Spleen (tissue), 11 donors: ENCODE measurements at regions not wholly inside any gene's neighbourhood (a gene's known extent, or its start where the extent isn't known, plus 50 kb on each side); places are given as distances from the start of the nearest gene placed in this dataset.

Experiments used
- DNase-seq: peaks from one replicate; pipeline ENCODE4 v3.0.0-alpha.2; 2020
- H3K27ac ChIP-seq, 8 donors: fragments of 200-600 bp; sonication (generic) in 7 of 8; 1 replicate in 4 of 8; 2 replicates in 4 of 8; pipeline versions ENCODE4 v1.5.0 to v1.8.0; 2016 to 2021; ENCODE audit warnings: inconsistent platforms in 4 of 8, mild to moderate bottlenecking in 4 of 8, moderate library complexity in 1 of 8
- H3K27me3 ChIP-seq, 7 donors: fragments of 200-600 bp; sonication (generic) in 6 of 7; replicated peaks in 1 of 7; 1 replicate in 4 of 7; 2 replicates in 3 of 7; pipeline versions ENCODE4 v1.5.0 to v1.8.0; 2016 to 2021; ENCODE audit warnings: inconsistent platforms in 3 of 7, mild to moderate bottlenecking in 1 of 7
- H3K36me3 ChIP-seq, 6 donors: fragments of 200-600 bp; sonication (generic) in 5 of 6; 1 replicate in 4 of 6; 2 replicates in 2 of 6; pipeline versions ENCODE4 v1.5.0 to v1.8.0; 2016 to 2021; ENCODE audit warnings: inconsistent platforms in 2 of 6
- H3K4me1 ChIP-seq, 6 donors: fragments of 200-600 bp; sonication (generic) in 5 of 6; 1 replicate in 3 of 6; 2 replicates in 3 of 6; pipeline versions ENCODE4 v1.5.0 to v1.8.0; 2016 to 2021; ENCODE audit warnings: inconsistent platforms in 3 of 6
- H3K4me3 ChIP-seq, 8 donors: fragments of 200-600 bp; sonication (generic) in 7 of 8; 1 replicate in 4 of 8; 2 replicates in 4 of 8; pipeline versions ENCODE4 v1.5.0 to v1.8.0; 2016 to 2021; ENCODE audit warnings: inconsistent platforms in 4 of 8, mild to moderate bottlenecking in 4 of 8, moderate library complexity in 2 of 8
- H3K9me3 ChIP-seq, 8 donors: fragments of 200-600 bp; sonication (generic) in 7 of 8; 1 replicate in 4 of 8; 2 replicates in 4 of 8; pipeline versions ENCODE4 v1.5.0 to v1.8.0; 2016 to 2021; ENCODE audit warnings: inconsistent platforms in 4 of 8
- CTCF ChIP-seq, 11 experiments: fragments of 200-600 bp in 7 of 11; fragments of 450-650 bp in 4 of 11; sonication (generic) in 4 of 11; IDR thresholded peaks in 8 of 11; conservative IDR thresholded peaks in 3 of 11; 1 replicate in 7 of 11; 2 replicates in 4 of 11; pipeline versions ENCODE4 v1.4.0 to v1.8.0; 2016 to 2021; ENCODE audit warnings: antibody characterized with exemption in 11 of 11, inconsistent platforms in 4 of 11, mild to moderate bottlenecking in 1 of 11
- POLR2A ChIP-seq, 3 donors: fragments of 450-650 bp; IDR thresholded peaks; one replicate each; pipeline ENCODE4 v1.5.1; 2017; ENCODE audit warnings: antibody characterized with exemption in 3 of 3, mild to moderate bottlenecking in 1 of 3
- POLR2AphosphoS5 ChIP-seq, 3 donors: sonication (generic); formaldehyde crosslinking; IDR thresholded peaks; one replicate each; pipeline ENCODE4 v1.5.1; 2017; ENCODE audit warnings: antibody characterized with exemption in 3 of 3
- WGBS, 5 donors: extraction: QIAGEN DNeasy Blood & Tissue Kit in 3 of 5; methylation state at CpG; one replicate each; pipeline versions ENCODE4 v1.1.5 to v1.1.7; 2013 to 2018; 5-methylcytosine and 5-hydroxymethylcytosine counted together
- intact Hi-C: fragments of 100-400 bp; cut with DNase I; formaldehyde crosslinking; loops from one replicate; pipeline ENCODE4 v1.15.0; 2023; ENCODE audit warnings: low total_unique reads
- donor health status: healthy with polysubstance abuse.
- donor health status: DM: no; HTN: no; CAD: no; lungs with moderate emphysema.
- donor health status: DM: no; HTN: no; CAD: no.
- donor health status: Bipolar disorder and iron deficiency.
- donor health status: healthy.
- donor health status: DM: no; HTN: no; CAD: no.
- donor health status: DM: yes; HTN: yes; CAD: no.

- intact Hi-C loops = no loop called here
- 75 to 85% (median 81%) methylated on average over 6 of the region's 6 CpGs for WGBS, 5 donors
- TF ChIP-seq POLR2A (IDR thresholded peaks at IDR 0.05) (no peak), CTCF (IDR thresholded peaks at IDR 0.05 in 8 of 11, conservative IDR thresholded peaks at IDR 0.05 in 3 of 11) (no peak), POLR2AphosphoS5 (IDR thresholded peaks at IDR 0.05) (no peak)
- Histone ChIP-seq H3K27me3 (no peaks in the 10 kb centered on the region), H3K4me1 (no peaks in the 10 kb centered on the region), H3K36me3 (no peaks in the 10 kb centered on the region), H3K27ac (no peak overlapping the region), H3K9me3 (no peaks in the 10 kb centered on the region), H3K4me3 (no peak overlapping the region)
- no peak for DNase-seq
Observed at GRCh38 chr7:10798044-10798443, 175.6 kb upstream of the PHF14 start.

DNA sequence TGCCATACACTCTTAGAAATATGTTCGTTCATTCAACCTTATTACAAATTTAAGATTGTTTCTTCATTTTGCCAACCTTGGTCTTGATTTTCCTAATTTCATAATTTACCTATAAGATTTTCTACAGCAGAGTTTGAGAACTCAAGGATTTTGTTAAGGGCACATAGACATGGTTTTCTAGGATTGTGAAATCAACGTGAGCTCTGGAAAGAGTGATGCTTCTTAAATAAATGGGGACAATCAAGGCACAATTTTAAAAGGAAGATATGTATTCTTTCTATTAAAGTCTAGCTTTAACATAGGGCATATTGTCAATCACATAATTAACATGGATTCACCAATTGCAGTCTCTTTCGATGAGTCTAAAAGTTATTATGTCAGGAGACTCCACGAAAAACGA, 174.2 kb upstream of the PHF14 start:
- Histone ChIP-seq H3K4me3 (no peak overlapping the region), H3K4me1 (no peaks in the 10 kb centered on the region), H3K36me3 (no peaks in the 10 kb centered on the region), H3K27ac (no peak overlapping the region), H3K27me3 (no peaks in the 10 kb centered on the region), H3K9me3 (no peaks in the 10 kb centered on the region)
- DNase-seq = no peak
- no peak for TF ChIP-seq CTCF (IDR thresholded peaks at IDR 0.05 in 8 of 11, conservative IDR thresholded peaks at IDR 0.05 in 3 of 11)
- no peak for TF ChIP-seq POLR2A (IDR thresholded peaks at IDR 0.05)
- TF ChIP-seq POLR2AphosphoS5 (IDR thresholded peaks at IDR 0.05) = no peak
- intact Hi-C loops = no loop called here
- WGBS, 5 donors = 89 to 96% (median 94%) methylated on average over 5 of the region's 5 CpGs

DNA sequence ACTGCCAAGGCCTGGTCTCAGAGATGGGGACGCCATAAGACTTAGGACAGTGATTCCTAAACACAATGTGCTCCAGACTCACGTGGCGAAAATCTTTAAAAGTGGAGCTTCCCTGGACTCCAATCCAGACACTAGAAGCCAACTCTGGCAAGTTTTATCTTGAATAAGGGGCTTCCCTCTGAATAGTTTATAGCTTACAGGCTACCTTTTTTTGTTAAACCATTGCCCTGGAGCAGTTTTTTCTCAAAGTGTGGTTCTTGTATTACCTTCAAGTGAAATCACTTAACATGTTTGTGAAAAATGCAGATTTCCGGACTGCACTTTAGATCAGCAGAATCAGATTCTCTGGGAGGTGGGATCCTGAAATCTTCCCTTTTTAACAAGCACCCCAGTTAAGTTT, 171.7 kb upstream of the PHF14 start:
- Histone ChIP-seq H3K27ac (no peak overlapping the region), H3K4me1 (no peaks in the 10 kb centered on the region), H3K27me3 (no peaks in the 10 kb centered on the region), H3K36me3 (no peaks in the 10 kb centered on the region), H3K9me3 (no peaks in the 10 kb centered on the region), H3K4me3 (no peak overlapping the region)
- DNase-seq = no peak
- intact Hi-C loops = no loop called here
- TF ChIP-seq CTCF (IDR thresholded peaks at IDR 0.05 in 8 of 11, conservative IDR thresholded peaks at IDR 0.05 in 3 of 11) (no peak), POLR2A (IDR thresholded peaks at IDR 0.05) (no peak), POLR2AphosphoS5 (IDR thresholded peaks at IDR 0.05) (no peak)
- 76 to 90% (median 80%) methylated on average over 4 of the region's 4 CpGs for WGBS, 5 donors

DNA sequence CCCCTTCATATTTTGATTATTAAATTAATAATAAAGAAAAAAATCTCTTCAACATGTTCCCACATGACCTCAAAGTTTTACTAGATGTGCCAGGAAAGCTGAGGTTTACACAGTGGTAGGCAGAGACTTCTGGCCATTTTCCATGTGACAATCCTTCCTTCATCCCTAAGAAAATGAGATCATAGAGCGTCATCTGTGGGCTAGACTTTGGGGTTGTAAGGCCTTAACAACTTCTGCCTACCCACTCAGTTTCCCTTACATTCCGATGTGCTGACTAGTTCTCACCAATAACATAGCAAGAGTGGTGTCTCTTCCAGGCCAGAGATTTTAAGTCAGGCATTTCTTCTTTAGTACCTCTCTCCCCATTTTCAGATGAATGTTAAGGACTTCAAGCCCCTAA, 171.1 kb upstream of the PHF14 start:
- no peak for TF ChIP-seq CTCF (IDR thresholded peaks at IDR 0.05 in 8 of 11, conservative IDR thresholded peaks at IDR 0.05 in 3 of 11)
- TF ChIP-seq POLR2AphosphoS5 (IDR thresholded peaks at IDR 0.05) = no peak
- TF ChIP-seq POLR2A (IDR thresholded peaks at IDR 0.05) = no peak
- Histone ChIP-seq H3K36me3 (no peaks in the 10 kb centered on the region), H3K4me3 (no peak overlapping the region), H3K27me3 (no peaks in the 10 kb centered on the region), H3K4me1 (no peaks in the 10 kb centered on the region), H3K9me3 (no peaks in the 10 kb centered on the region), H3K27ac (no peak overlapping the region)
- 81 to 93% (median 90%) methylated on average over 2 of the region's 2 CpGs for WGBS, 5 donors
- no peak for DNase-seq
- intact Hi-C loops = no loop called here
